Eye (tissue), 1 donor: ENCODE measurements at regions not wholly inside any gene's neighbourhood (a gene's known extent, or its start where the extent isn't known, plus 50 kb on each side); places are given as distances from the start of the nearest gene placed in this dataset.
"Not testable (repeated sequence)": the region's sequence is repeated elsewhere in the genome, so short reads cannot be mapped to it uniquely, and the experiment has no call there.

Experiments used
- DNase-seq: peaks from one replicate; pipeline ENCODE4 v3.0.0-alpha.2; 2015

DNA sequence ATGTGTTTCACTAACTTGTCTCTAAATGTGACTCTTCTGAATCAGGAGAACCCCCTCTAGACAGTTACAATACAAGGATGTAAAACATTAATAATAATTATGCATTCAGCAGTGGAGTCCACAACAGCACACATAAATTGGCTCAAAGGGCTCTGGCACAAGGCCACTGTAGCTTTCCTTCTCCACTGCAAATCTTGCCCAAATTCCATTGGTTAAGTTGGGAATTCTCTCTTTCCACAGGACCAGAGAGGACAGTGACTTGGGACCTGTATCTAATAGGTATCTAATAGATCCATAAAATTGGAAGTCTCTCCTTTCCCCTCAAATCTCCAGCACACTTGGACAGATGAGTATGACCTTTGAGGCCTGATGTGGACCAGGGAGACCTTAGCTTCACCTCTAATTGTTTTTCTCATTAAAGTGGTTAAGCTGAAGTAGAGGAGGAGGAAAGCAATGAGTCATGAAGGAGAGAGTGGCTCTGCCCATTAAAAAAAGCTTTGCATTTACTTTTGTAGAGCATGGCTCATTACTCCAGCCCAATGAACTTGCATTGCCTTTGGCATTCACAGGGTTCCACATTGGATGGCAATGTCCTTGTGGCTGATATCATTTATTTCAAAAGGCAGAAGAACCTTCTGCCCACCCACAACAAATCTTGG, 72.3 kb upstream of the SH3RF1 start:
- no peak for DNase-seq

- DNase-seq, result no peak
Observed at GRCh38 chr4:169342159-169342860, 71.6 kb upstream of the SH3RF1 start.

- no peak for DNase-seq
Observed at GRCh38 chr4:169341490-169341889, 70.7 kb upstream of the SH3RF1 start.

- DNase-seq, result no peak
Observed at GRCh38 chr4:169340834-169341233, 70.1 kb upstream of the SH3RF1 start.

DNA sequence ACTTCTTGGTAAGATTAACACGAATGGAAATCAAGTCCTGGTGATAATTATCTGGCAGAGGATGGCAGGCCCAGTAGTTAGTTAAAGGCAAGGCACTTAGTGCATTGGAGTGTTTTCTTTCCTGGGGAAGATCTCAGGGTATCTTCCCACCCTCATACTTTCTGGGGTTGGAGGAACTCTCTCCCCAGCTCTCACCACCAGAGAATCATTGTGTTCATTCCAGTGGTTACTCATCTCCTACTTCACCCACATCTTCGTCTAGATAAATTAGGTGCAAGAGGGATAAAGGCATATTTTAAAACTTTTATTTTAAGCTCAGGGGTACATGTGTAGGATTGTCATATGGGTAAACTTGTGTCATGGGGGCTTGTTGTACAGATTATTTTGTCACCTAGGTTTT, 67.5 kb upstream of the SH3RF1 start:
- no peak for DNase-seq

- DNase-seq, result no peak
Observed at GRCh38 chr4:169337510-169337909, 66.8 kb upstream of the SH3RF1 start.

DNA sequence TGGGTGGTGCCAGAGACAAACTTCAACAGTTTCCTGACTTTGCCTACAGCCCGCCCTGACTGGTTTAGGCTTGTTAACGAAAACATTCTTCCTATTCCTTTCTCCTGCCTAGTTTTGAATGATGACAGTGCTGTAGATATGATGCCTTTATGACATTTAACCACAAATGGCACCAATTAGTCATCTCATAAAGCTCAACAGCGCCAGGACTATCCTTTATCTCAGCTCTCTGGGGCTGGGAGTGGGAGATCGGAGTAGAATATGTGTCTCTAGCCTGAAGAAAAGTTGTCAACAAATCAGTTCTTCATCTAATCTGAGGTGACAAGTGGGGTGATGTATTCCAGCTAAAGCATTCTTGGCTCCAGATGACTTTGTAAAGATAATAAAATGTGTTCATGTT, 64.6 kb upstream of the SH3RF1 start:
- DNase-seq, result peak; percentile 37

DNA sequence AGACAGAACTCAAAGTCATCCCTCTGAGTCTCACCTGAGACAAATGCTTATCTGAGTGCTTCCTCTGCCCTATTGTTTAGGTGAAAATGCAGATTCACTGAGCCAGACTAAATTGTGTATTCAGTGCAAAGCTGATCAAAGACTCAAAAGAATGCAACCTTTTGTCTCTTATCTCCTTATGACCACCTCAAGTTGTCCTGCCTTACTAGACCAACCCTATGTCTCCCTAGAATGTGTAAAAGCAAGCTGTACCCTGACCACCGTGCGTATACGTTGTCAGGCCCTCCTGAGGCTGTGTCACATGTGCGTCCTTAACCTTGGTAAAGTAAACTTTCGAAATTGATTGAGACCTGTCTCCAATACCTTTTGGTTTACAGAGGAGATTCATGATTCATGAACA, 63.6 kb upstream of the SH3RF1 start:
- no peak for DNase-seq

DNA sequence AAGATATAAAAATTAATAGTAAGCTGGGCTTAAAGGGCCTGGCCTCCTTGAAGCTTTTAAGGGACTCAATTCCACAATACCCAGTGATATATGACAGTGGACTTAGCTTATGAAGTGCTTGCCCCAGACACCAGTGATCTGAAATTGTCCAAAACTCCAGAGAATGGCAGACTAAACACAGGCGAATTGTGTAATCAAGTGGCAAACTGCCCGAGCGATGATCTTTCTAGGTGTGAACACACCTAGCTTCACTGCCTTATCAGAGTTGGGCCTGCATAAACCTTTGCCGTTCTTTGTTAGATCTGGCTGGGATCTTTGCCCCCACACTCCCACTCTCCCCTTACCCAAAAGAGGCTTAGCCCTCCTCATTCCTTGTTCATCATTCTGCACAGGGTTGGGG, 62.5 kb upstream of the SH3RF1 start:
- DNase-seq, result no peak

GRCh38 chr4:169332583-169332982, 61.8 kb upstream of the SH3RF1 start:
- DNase-seq, result no peak

- DNase-seq, result no peak
Observed at GRCh38 chr4:169330811-169331210, 60.1 kb upstream of the SH3RF1 start.

GRCh38 chr4:169330095-169330494, 59.3 kb upstream of the SH3RF1 start:
- no peak for DNase-seq

- DNase-seq, result no peak
Observed at GRCh38 chr4:169327951-169328350, 57.2 kb upstream of the SH3RF1 start.

DNA sequence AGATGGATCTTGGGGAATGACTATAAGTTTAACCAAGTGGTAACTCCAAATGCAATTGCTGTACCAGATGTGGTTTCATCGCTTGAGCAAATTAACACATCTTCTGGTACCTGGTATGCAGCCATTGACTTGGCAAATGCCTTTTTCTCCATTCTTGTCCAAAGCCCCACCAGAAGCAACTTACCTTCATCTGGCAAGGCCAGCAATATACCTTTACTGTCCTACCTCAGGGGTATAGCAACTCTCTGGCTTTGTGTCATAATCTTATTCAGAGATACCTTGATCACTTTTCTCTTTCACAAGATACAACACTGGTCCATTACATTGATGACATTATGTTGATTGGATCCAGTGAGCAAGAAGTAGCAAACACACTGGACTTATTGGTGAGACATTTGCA, 53.2 kb upstream of the SH3RF1 start:
- DNase-seq, result not testable (repeated sequence)

- not testable (repeated sequence) for DNase-seq
Observed at GRCh38 chr4:169322833-169323232, 52.1 kb upstream of the SH3RF1 start.
